Endothelial cell of umbilical vein (primary cell): ENCODE measurements at regions not wholly inside any gene's neighbourhood (a gene's known extent, or its start where the extent isn't known, plus 50 kb on each side); places are given as distances from the start of the nearest gene placed in this dataset.

Source experiments
- BruUV-seq: library from RNA; stranded (reverse); fragments of 400-500 nt; replicated peaks from 2 replicates; lab custom pipeline; 2021; lab: Mats Ljungman, UMichigan
- CTCF ChIA-PET: fragments of 300-600, 350-600 bp; sonication (Branson Sonifier 250); formaldehyde crosslinking; loops from one replicate; lab custom pipeline; 2021; ENCODE audit warnings: antibody characterized with exemption, inconsistent platforms; lab: Charles Lee
- POLR2A ChIA-PET: fragments of 300-600, 350-600 bp; sonication (Branson Sonifier 250); formaldehyde crosslinking; loops from one replicate; lab custom pipeline; 2021; ENCODE audit warnings: antibody characterized with exemption, inconsistent platforms; lab: Charles Lee
- DNase-seq: peaks from one replicate; pipeline ENCODE4 v3.0.0-alpha.2; 2011; ENCODE audit warnings: low read depth, low spot score
- FAIRE-seq: peaks from 2 replicates; lab custom pipeline; 2011; peaks lifted over from hg19 to GRCh38; lab: Jason Lieb, UNC
- H2AFZ ChIP-seq: 2 replicates; pipeline ENCODE4 v1.6.0; 2012; ENCODE audit warnings: low read depth, low read length, control low read depth, inconsistent platforms
- H3K27ac ChIP-seq: 2 replicates; pipeline ENCODE4 v1.5.1; 2011; ENCODE audit warnings: low read depth, mild to moderate bottlenecking, control low read depth, low read length, moderate library complexity; ENCODE audit not compliant: insufficient read depth
- H3K27me3 ChIP-seq, 2 experiments: 2 replicates each; pipeline versions ENCODE4 v1.6.0 to v1.6.1; 2011; ENCODE audit warnings: low read length in 2 of 2, mixed read lengths in 1 of 2; ENCODE audit not compliant: control insufficient read depth in 2 of 2, insufficient read depth in 2 of 2
- H3K36me3 ChIP-seq, 2 experiments: 2 replicates in 1 of 2; 3 replicates in 1 of 2; pipeline ENCODE4 v1.5.1; 2011; ENCODE audit warnings: low read length in 2 of 2, mild to moderate bottlenecking in 1 of 2, moderate library complexity in 1 of 2; ENCODE audit not compliant: control insufficient read depth in 2 of 2, insufficient read depth in 2 of 2; ENCODE audit errors: extremely low read depth in 1 of 2
- H3K4me1 ChIP-seq: 3 replicates; pipeline ENCODE4 v1.5.1; 2011; ENCODE audit warnings: mild to moderate bottlenecking, low read length; ENCODE audit not compliant: control insufficient read depth, insufficient read depth; ENCODE audit errors: extremely low read depth
- H3K4me2 ChIP-seq: 2 replicates; pipeline ENCODE4 v1.6.1; 2011; ENCODE audit warnings: low read length, control low read depth, mixed read lengths; ENCODE audit not compliant: insufficient read depth
- H3K4me3 ChIP-seq, 3 experiments: fragments of 200-600 bp in 1 of 3; sonication (generic), shearing (Covaris generic) in 1 of 3; replicated peaks in 1 of 3; 2 replicates each; pipeline ENCODE4 v1.5.1; 2011 to 2016; ENCODE audit warnings: control low read depth in 3 of 3, low read length in 3 of 3, mild to moderate bottlenecking in 2 of 3, inconsistent platforms in 1 of 3, low read depth in 1 of 3, moderate library complexity in 1 of 3; ENCODE audit not compliant: insufficient read depth in 1 of 3
- H3K79me2 ChIP-seq: 2 replicates; pipeline ENCODE4 v1.6.0; 2012; ENCODE audit warnings: low read length, inconsistent platforms; ENCODE audit not compliant: control insufficient read depth, insufficient read depth
- H3K9ac ChIP-seq: replicated peaks from 2 replicates; pipeline ENCODE3; 2011; ENCODE audit warnings: low read length, control low read depth; ENCODE audit not compliant: insufficient read depth; ENCODE audit errors: extremely low read depth
- H3K9me1 ChIP-seq: replicated peaks from 3 replicates; pipeline ENCODE4 v1.6.0; 2011; ENCODE audit warnings: mild to moderate bottlenecking, low read length; ENCODE audit not compliant: control insufficient read depth, insufficient read depth; ENCODE audit errors: extremely low read depth
- H3K9me3 ChIP-seq: replicated peaks from 2 replicates; pipeline ENCODE4 v1.5.1; 2012; ENCODE audit warnings: low read length, inconsistent platforms; ENCODE audit not compliant: control insufficient read depth, insufficient read depth
- H4K20me1 ChIP-seq: replicated peaks from 2 replicates; pipeline ENCODE3; 2011; ENCODE audit warnings: mild to moderate bottlenecking, low read length; ENCODE audit not compliant: control insufficient read depth, insufficient read depth; ENCODE audit errors: extremely low read depth
- EZH2 ChIP-seq: IDR thresholded peaks from 2 replicates; pipeline ENCODE4 v1.6.1; 2012; ENCODE audit warnings: borderline replicate concordance, low read depth, mild to moderate bottlenecking, moderate library complexity, low read length, inconsistent platforms; ENCODE audit not compliant: severe bottlenecking
- FOS ChIP-seq: IDR thresholded peaks from 2 replicates; pipeline ENCODE4 v1.6.1; 2011; ENCODE audit warnings: mild to moderate bottlenecking, low read length, moderate library complexity, borderline replicate concordance; ENCODE audit not compliant: insufficient read depth
- GATA2 ChIP-seq: IDR thresholded peaks from 2 replicates; pipeline ENCODE4 v1.7.0; 2011; ENCODE audit warnings: low read depth, mild to moderate bottlenecking, moderate library complexity, mixed read lengths, low read length; ENCODE audit not compliant: insufficient read length, insufficient read depth
- JUN ChIP-seq: IDR thresholded peaks from 2 replicates; pipeline ENCODE4 v1.6.1; 2011; ENCODE audit warnings: borderline replicate concordance, low read depth; ENCODE audit not compliant: insufficient read length, insufficient read depth
- MYC ChIP-seq: IDR thresholded peaks from one replicate; pipeline ENCODE4 v1.6.1; 2011; ENCODE audit warnings: mild to moderate bottlenecking, low read depth, low read length
- POLR2A ChIP-seq: IDR thresholded peaks from 2 replicates; pipeline ENCODE4 v1.6.1; 2012; ENCODE audit warnings: low read depth, mild to moderate bottlenecking, control low read depth, low read length
- POLR2AphosphoS5 ChIP-seq: IDR thresholded peaks from 2 replicates; pipeline ENCODE4 v1.6.1; 2012; ENCODE audit warnings: low read depth, mild to moderate bottlenecking, control low read depth, low read length, moderate library complexity; ENCODE audit not compliant: insufficient read depth
- dilution Hi-C: fragments of 300-500 bp; cut with MboI; formaldehyde crosslinking; loops from one replicate; pipeline ENCODE4 v1.15.0; 2019; ENCODE audit warnings: low sequenced_read_pairs; ENCODE audit not compliant: extremely low pct_ligation_motif_present
- intact Hi-C: fragments of 100-400 bp; cut with micrococcal nuclease; formaldehyde crosslinking; loops from one replicate; pipeline ENCODE4 v1.10.0; 2022
- TF ChIP-seq, protein P1 (sequence below), 2 donors: IDR thresholded peaks; 1 replicate in 1 of 2; 2 replicates in 1 of 2; pipeline ENCODE4 v1.5.1; 2011; ENCODE audit warnings: low read length in 2 of 2, mild to moderate bottlenecking in 2 of 2, moderate library complexity in 2 of 2, control low read depth in 1 of 2, inconsistent platforms in 1 of 2, low read depth in 1 of 2; ENCODE audit not compliant: insufficient read depth in 1 of 2; ENCODE audit errors: extremely low read depth in 1 of 2
- TF ChIP-seq, protein P2 (sequence below): IDR thresholded peaks from 2 replicates; pipeline ENCODE4 v1.6.1; 2011; ENCODE audit not compliant: insufficient read depth, insufficient read length

DNA sequence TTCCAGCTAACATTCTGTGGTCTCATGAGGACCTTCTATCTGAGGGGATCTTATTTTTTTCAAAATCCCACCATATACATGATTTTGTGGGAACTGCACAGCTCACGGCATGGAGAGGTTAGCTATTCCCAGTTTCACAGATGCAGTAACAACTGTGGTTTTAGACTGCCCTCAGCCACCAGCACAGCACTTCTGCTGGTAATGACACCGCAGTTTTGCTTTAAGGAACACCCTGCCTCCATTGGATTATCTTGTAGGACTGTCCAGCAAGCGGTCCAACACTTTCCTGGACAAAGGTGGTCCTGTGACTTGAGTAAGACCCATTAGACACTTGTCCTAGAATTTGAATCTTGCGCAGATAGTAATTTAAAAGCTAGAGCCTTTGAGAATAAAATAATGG is 65.3 kb upstream of the SMNDC1 start:
- Histone ChIP-seq H3K27me3 (no peaks in the 10 kb centered on the region), H3K79me2 (no peaks in the 10 kb centered on the region), H3K9ac (no peak overlapping the region), H3K9me3 (no peaks in the 10 kb centered on the region), H3K27ac (no peak overlapping the region), H3K4me3 (no peak overlapping the region), H3K9me1 (no peaks in the 10 kb centered on the region), H3K4me2 (no peak overlapping the region), H2AFZ (no peak overlapping the region), H4K20me1 (no peaks in the 10 kb centered on the region), H3K4me1 (peaks cover 6% of the 10 kb centered on the region), H3K36me3 (no peaks in the 10 kb centered on the region)
- ChIA-PET POLR2A (no interaction called here), CTCF (interaction anchor here (0.7 to 1.6 kb wide), 2 partner anchors 13 to 16 kb away, joined by 3 to 7 read pairs; no protein-coding TSS in a partner anchor)
- TF ChIP-seq, protein P1, sequence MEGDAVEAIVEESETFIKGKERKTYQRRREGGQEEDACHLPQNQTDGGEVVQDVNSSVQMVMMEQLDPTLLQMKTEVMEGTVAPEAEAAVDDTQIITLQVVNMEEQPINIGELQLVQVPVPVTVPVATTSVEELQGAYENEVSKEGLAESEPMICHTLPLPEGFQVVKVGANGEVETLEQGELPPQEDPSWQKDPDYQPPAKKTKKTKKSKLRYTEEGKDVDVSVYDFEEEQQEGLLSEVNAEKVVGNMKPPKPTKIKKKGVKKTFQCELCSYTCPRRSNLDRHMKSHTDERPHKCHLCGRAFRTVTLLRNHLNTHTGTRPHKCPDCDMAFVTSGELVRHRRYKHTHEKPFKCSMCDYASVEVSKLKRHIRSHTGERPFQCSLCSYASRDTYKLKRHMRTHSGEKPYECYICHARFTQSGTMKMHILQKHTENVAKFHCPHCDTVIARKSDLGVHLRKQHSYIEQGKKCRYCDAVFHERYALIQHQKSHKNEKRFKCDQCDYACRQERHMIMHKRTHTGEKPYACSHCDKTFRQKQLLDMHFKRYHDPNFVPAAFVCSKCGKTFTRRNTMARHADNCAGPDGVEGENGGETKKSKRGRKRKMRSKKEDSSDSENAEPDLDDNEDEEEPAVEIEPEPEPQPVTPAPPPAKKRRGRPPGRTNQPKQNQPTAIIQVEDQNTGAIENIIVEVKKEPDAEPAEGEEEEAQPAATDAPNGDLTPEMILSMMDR (IDR thresholded peaks at IDR 0.05; ENCODE audit: extremely low read depth in 1 of 2, insufficient read depth in 1 of 2, low read depth in 1 of 2, low read length in 2 of 2) = no peak
- TF ChIP-seq, protein P2, sequence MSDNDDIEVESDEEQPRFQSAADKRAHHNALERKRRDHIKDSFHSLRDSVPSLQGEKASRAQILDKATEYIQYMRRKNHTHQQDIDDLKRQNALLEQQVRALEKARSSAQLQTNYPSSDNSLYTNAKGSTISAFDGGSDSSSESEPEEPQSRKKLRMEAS = no peak
- TF ChIP-seq GATA2 = no peak
- no peak for TF ChIP-seq JUN
- TF ChIP-seq EZH2 = no peak
- TF ChIP-seq POLR2A = no peak
- no peak for TF ChIP-seq POLR2AphosphoS5
- TF ChIP-seq MYC = no peak
- no peak for TF ChIP-seq FOS
- intact Hi-C loops = no loop called here
- no TSS peak for BruUV-seq
- DNase-seq (no peak), FAIRE-seq (no peak)
- dilution Hi-C loops = no loop called here
